ENCODE measurements at regions not wholly inside any gene's neighbourhood (a gene's known extent, or its start where the extent isn't known, plus 50 kb on each side); places are given as distances from the start of the nearest gene placed in this dataset.

- TF ChIP-seq POLR2A (IDR thresholded peaks at IDR 0.05; ENCODE audit: extremely low read depth, insufficient read length), result no peak
- TF ChIP-seq, protein P1, sequence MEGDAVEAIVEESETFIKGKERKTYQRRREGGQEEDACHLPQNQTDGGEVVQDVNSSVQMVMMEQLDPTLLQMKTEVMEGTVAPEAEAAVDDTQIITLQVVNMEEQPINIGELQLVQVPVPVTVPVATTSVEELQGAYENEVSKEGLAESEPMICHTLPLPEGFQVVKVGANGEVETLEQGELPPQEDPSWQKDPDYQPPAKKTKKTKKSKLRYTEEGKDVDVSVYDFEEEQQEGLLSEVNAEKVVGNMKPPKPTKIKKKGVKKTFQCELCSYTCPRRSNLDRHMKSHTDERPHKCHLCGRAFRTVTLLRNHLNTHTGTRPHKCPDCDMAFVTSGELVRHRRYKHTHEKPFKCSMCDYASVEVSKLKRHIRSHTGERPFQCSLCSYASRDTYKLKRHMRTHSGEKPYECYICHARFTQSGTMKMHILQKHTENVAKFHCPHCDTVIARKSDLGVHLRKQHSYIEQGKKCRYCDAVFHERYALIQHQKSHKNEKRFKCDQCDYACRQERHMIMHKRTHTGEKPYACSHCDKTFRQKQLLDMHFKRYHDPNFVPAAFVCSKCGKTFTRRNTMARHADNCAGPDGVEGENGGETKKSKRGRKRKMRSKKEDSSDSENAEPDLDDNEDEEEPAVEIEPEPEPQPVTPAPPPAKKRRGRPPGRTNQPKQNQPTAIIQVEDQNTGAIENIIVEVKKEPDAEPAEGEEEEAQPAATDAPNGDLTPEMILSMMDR (IDR thresholded peaks at IDR 0.05; ENCODE audit: low read depth, low read length), result no peak
- TF ChIP-seq, protein P2, sequence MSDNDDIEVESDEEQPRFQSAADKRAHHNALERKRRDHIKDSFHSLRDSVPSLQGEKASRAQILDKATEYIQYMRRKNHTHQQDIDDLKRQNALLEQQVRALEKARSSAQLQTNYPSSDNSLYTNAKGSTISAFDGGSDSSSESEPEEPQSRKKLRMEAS (IDR thresholded peaks at IDR 0.05; ENCODE audit: low read depth, low read length), result no peak
- no peak for TF ChIP-seq MYC (IDR thresholded peaks at IDR 0.05; ENCODE audit: low read depth, low read length)
- no peak for DNase-seq (ENCODE audit: low read depth)
- no peak overlapping the region for H3K4me3 ChIP-seq (ENCODE audit: low read depth, low read length)
These were observed 635.1 kb upstream of the SEMA3D start for GRCh38 chr7:85821926-85822325.

GRCh38 chr7:85820702-85821443 is 634.0 kb upstream of the SEMA3D start:
- no peak overlapping the region for H3K4me3 ChIP-seq (ENCODE audit: low read depth, low read length)
- no peak for DNase-seq (ENCODE audit: low read depth)
- TF ChIP-seq, protein P1 (IDR thresholded peaks at IDR 0.05; ENCODE audit: low read depth, low read length), result no peak
- TF ChIP-seq, protein P2 (IDR thresholded peaks at IDR 0.05; ENCODE audit: low read depth, low read length), result no peak
- TF ChIP-seq MYC (IDR thresholded peaks at IDR 0.05; ENCODE audit: low read depth, low read length) (no peak), POLR2A (IDR thresholded peaks at IDR 0.05; ENCODE audit: extremely low read depth, insufficient read length) (no peak)

DNA sequence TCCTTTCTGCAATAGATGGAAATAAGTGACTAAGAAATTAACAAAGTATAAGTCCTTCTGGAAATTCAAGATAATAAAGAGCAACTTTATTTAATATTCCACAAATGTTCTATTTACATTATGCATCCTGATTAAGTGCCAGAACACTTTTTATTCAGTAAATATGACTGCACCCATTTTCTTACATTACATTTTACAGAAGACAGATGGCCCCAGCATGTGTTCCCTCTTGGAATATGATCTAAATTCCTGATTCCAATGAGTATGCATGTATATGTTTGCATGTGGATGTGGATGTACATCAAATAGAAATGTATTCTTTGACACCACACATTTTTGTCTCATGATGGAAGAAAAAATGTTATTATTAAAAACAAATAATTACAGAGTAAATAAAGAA is 628.7 kb upstream of the SEMA3D start:
- TF ChIP-seq, protein P1 (IDR thresholded peaks at IDR 0.05; ENCODE audit: low read depth, low read length), result no peak
- no peak for TF ChIP-seq POLR2A (IDR thresholded peaks at IDR 0.05; ENCODE audit: extremely low read depth, insufficient read length)
- TF ChIP-seq, protein P2 (IDR thresholded peaks at IDR 0.05; ENCODE audit: low read depth, low read length), result no peak
- TF ChIP-seq MYC (IDR thresholded peaks at IDR 0.05; ENCODE audit: low read depth, low read length), result no peak
- no peak for DNase-seq (ENCODE audit: low read depth)
- no peak overlapping the region for H3K4me3 ChIP-seq (ENCODE audit: low read depth, low read length)

DNA sequence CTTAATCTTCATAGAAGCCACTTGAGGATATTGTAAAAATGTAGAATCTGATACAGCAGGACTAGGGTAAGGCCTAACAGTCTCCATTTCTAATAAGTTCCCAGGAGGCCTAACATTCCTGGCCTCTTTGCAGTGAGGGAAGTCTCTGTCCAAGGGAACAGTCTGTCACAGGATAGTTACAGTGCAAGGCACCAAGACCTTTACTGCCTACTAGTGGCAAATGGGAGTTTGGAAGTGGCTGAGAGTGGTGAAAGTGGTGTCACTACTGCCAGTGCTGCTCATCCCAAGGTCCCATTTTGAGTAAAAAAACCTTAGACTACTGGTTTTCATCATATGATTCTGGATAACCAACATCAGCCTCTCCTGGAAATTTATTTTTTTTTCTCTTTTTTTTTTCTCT is 619.5 kb upstream of the SEMA3D start:
- no peak overlapping the region for H3K4me3 ChIP-seq (ENCODE audit: low read depth, low read length)
- DNase-seq (ENCODE audit: low read depth), result peak; percentile 6
- no peak for TF ChIP-seq POLR2A (IDR thresholded peaks at IDR 0.05; ENCODE audit: extremely low read depth, insufficient read length)
- TF ChIP-seq, protein P1 (IDR thresholded peaks at IDR 0.05; ENCODE audit: low read depth, low read length), result peak; percentile 28

GRCh38 chr7:85805656-85806055 is 618.8 kb upstream of the SEMA3D start:
- H3K4me3 ChIP-seq (ENCODE audit: low read depth, low read length), result no peak overlapping the region
- TF ChIP-seq, protein P2 (IDR thresholded peaks at IDR 0.05; ENCODE audit: low read depth, low read length), result no peak
- TF ChIP-seq, protein P1 (IDR thresholded peaks at IDR 0.05; ENCODE audit: low read depth, low read length), result no peak
- no peak for TF ChIP-seq POLR2A (IDR thresholded peaks at IDR 0.05; ENCODE audit: extremely low read depth, insufficient read length)
- DNase-seq (ENCODE audit: low read depth), result no peak

DNA sequence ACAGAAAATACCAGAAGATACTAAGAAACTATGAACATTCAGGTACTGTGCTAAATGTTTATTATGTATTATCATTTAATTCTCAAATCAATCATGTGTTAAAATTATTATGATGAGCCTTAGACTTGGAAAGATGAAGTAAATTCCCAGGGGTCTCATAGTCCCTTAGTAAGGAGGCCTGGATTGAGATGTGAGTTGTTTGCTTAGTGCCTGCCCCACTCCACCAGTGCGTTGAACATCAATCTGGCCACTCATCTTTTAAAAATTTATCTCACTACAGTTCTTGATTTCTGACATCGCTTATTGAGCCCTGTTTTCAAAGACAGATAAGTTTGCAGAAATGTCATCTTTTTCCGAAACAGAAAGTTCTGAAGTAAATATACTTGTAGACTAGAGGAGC is 618.4 kb upstream of the SEMA3D start:
- TF ChIP-seq MYC (IDR thresholded peaks at IDR 0.05; ENCODE audit: low read depth, low read length), result no peak
- TF ChIP-seq, protein P2 (IDR thresholded peaks at IDR 0.05; ENCODE audit: low read depth, low read length), result no peak
- TF ChIP-seq POLR2A (IDR thresholded peaks at IDR 0.05; ENCODE audit: extremely low read depth, insufficient read length), result no peak
- TF ChIP-seq, protein P1 (IDR thresholded peaks at IDR 0.05; ENCODE audit: low read depth, low read length), result no peak
- H3K4me3 ChIP-seq (ENCODE audit: low read depth, low read length), result no peak overlapping the region
- DNase-seq (ENCODE audit: low read depth), result no peak

Measured in NB4 (cell line).